Activated CD8-positive, alpha-beta T cell treated with anti-CD3 and anti-CD28 coated beads for 36 hours (primary cell): ENCODE measurements at regions not wholly inside any gene's neighbourhood (a gene's known extent, or its start where the extent isn't known, plus 50 kb on each side); places are given as distances from the start of the nearest gene placed in this dataset.

ENCODE experiments used
- ATAC-seq: fragments of 200-7000 bp; cut with Tn5 transposase; one replicate; pipeline ENCODE4 v1.10.0; 2021; ENCODE audit warnings: mild to moderate bottlenecking, moderate library complexity
- CTCF ChIA-PET: fragments of 350-600 bp; sonication (Branson Sonifier 250); formaldehyde crosslinking; loops from one replicate; lab custom pipeline; 2021; ENCODE audit warnings: antibody characterized with exemption; lab: Charles Lee
- POLR2A ChIA-PET: fragments of 350-600 bp; sonication (Branson Sonifier 250); formaldehyde crosslinking; loops from one replicate; lab custom pipeline; 2021; ENCODE audit warnings: antibody characterized with exemption; lab: Charles Lee
- DNase-seq: peaks from one replicate; pipeline ENCODE4 v3.0.0-alpha.2; 2020
- H3K27ac Mint-ChIP-seq: one replicate; pipeline ENCODE4 v1.8.0; 2021; ENCODE audit warnings: mild to moderate bottlenecking, mixed read lengths
- H3K27me3 Mint-ChIP-seq: one replicate; pipeline ENCODE4 v1.8.0; 2021; ENCODE audit warnings: mixed read lengths
- H3K36me3 Mint-ChIP-seq: one replicate; pipeline ENCODE4 v1.8.0; 2021; ENCODE audit warnings: low read depth, mixed read lengths
- H3K4me1 Mint-ChIP-seq: one replicate; pipeline ENCODE4 v1.8.0; 2021; ENCODE audit warnings: low read depth, mixed read lengths
- H3K4me3 Mint-ChIP-seq: one replicate; pipeline ENCODE4 v1.8.0; 2021; ENCODE audit warnings: mild to moderate bottlenecking, moderate library complexity, mixed read lengths
- H3K9me3 Mint-ChIP-seq: one replicate; pipeline ENCODE4 v1.8.0; 2021; ENCODE audit warnings: mixed read lengths
- CTCF ChIP-seq: fragments of 200-600 bp; IDR thresholded peaks from one replicate; pipeline ENCODE4 v1.8.0; 2022; ENCODE audit warnings: antibody characterized with exemption, mild to moderate bottlenecking
- intact Hi-C: fragments of 100-400 bp; cut with micrococcal nuclease; formaldehyde crosslinking; loops from one replicate; pipeline ENCODE4 v1.10.0; 2022

GRCh38 chr2:6203291-6203959, 511.2 kb downstream of the SOX11 start:
- ATAC-seq (no peak), DNase-seq (no peak)
- no peaks in the 10 kb centered on the region for H3K4me1 Mint-ChIP-seq
- H3K4me3 Mint-ChIP-seq = no peak overlapping the region
- no peak for TF ChIP-seq CTCF
- H3K27ac Mint-ChIP-seq = no peak overlapping the region
- peaks cover 7% of the 10 kb centered on the region for H3K9me3 Mint-ChIP-seq
- H3K27me3 Mint-ChIP-seq = no peaks in the 10 kb centered on the region
- POLR2A ChIA-PET = no interaction called here
- CTCF ChIA-PET = no interaction called here
- H3K36me3 Mint-ChIP-seq = no peaks in the 10 kb centered on the region
- intact Hi-C loops = no loop called here

- H3K4me1 Mint-ChIP-seq = no peaks in the 10 kb centered on the region
- H3K27me3 Mint-ChIP-seq = no peaks in the 10 kb centered on the region
- POLR2A ChIA-PET = no interaction called here
- no peak overlapping the region for H3K27ac Mint-ChIP-seq
- DNase-seq = no peak
- H3K36me3 Mint-ChIP-seq = no peaks in the 10 kb centered on the region
- CTCF ChIA-PET = no interaction called here
- H3K4me3 Mint-ChIP-seq = no peak overlapping the region
- no peak for ATAC-seq
- intact Hi-C loops = no loop called here
- TF ChIP-seq CTCF = no peak
- H3K9me3 Mint-ChIP-seq = peaks cover 2% of the 10 kb centered on the region
Measured at GRCh38 chr2:6206882-6207281, 514.7 kb downstream of the SOX11 start.

GRCh38 chr2:6211236-6211635, 519.1 kb downstream of the SOX11 start:
- H3K9me3 Mint-ChIP-seq = no peaks in the 10 kb centered on the region
- no peak for ATAC-seq

GRCh38 chr2:6212491-6212890, 520.3 kb downstream of the SOX11 start:
- ATAC-seq = no peak
- ChIA-PET CTCF (no interaction called here), POLR2A (no interaction called here)
- Mint-ChIP-seq H3K4me3 (no peak overlapping the region), H3K36me3 (no peaks in the 10 kb centered on the region), H3K27ac (no peak overlapping the region), H3K9me3 (no peaks in the 10 kb centered on the region), H3K4me1 (no peaks in the 10 kb centered on the region), H3K27me3 (no peaks in the 10 kb centered on the region)
- intact Hi-C loops = no loop called here
- TF ChIP-seq CTCF = no peak
- DNase-seq = no peak

More at GRCh38 chr2:6211236-6211635, 519.1 kb downstream of the SOX11 start:
- CTCF ChIA-PET = no interaction called here
- H3K27ac Mint-ChIP-seq = no peak overlapping the region
- TF ChIP-seq CTCF = no peak
- POLR2A ChIA-PET = no interaction called here
- H3K36me3 Mint-ChIP-seq = no peaks in the 10 kb centered on the region
- H3K27me3 Mint-ChIP-seq = no peaks in the 10 kb centered on the region
- intact Hi-C loops = no loop called here
- no peaks in the 10 kb centered on the region for H3K4me1 Mint-ChIP-seq
- H3K4me3 Mint-ChIP-seq = no peak overlapping the region
- no peak for DNase-seq

GRCh38 chr2:6213056-6213780, 521.0 kb downstream of the SOX11 start:
- H3K36me3 Mint-ChIP-seq = no peaks in the 10 kb centered on the region
- H3K27ac Mint-ChIP-seq = no peak overlapping the region
- no peak overlapping the region for H3K4me3 Mint-ChIP-seq
- DNase-seq = no peak
- ChIA-PET POLR2A (no interaction called here), CTCF (no interaction called here)
- TF ChIP-seq CTCF = no peak
- intact Hi-C loops = no loop called here
- no peaks in the 10 kb centered on the region for H3K27me3 Mint-ChIP-seq
- ATAC-seq = no peak
- no peaks in the 10 kb centered on the region for H3K4me1 Mint-ChIP-seq
- H3K9me3 Mint-ChIP-seq = no peaks in the 10 kb centered on the region
